ENCODE measurements at regions not wholly inside any gene's neighbourhood (a gene's known extent, or its start where the extent isn't known, plus 50 kb on each side); places are given as distances from the start of the nearest gene placed in this dataset.

- no peak for DNase-seq (ENCODE audit: low read depth in 3 of 3, low spot score in 1 of 3)
Observed at GRCh38 chr19:30293051-30293785, 79.0 kb upstream of the ZNF536 start.

- DNase-seq (ENCODE audit: low read depth in 3 of 3, low spot score in 1 of 3) = no peak
Observed at GRCh38 chr19:30297969-30298368, 74.2 kb upstream of the ZNF536 start.

DNA sequence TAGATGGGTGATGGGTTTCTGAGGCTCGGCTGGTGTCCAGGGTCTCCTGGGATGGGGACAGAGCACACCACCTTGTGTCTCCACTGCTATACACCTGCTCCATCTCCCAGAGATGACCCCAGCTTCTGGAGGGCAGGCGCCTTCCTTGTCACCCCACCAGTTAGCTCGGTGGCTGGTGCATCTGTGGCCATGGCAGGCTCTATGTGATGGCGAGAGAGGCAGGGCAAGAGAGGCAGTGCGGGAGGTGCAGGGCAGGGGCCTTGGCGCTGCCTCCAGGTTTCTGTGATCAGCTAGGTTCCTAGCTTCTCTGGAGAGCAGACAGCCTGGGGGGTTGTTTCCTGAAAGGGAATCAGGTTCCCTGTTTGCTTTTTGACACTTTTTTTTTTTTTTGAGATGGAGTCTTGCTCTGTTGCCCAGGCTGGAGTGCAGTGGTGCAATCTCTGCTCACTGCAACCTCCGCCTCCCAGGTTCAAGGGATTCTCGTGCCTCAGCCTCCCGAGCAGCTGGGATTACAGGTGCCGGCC, 69.0 kb upstream of the ZNF536 start:
- no peak for DNase-seq (ENCODE audit: low read depth in 3 of 3, low spot score in 1 of 3)

DNA sequence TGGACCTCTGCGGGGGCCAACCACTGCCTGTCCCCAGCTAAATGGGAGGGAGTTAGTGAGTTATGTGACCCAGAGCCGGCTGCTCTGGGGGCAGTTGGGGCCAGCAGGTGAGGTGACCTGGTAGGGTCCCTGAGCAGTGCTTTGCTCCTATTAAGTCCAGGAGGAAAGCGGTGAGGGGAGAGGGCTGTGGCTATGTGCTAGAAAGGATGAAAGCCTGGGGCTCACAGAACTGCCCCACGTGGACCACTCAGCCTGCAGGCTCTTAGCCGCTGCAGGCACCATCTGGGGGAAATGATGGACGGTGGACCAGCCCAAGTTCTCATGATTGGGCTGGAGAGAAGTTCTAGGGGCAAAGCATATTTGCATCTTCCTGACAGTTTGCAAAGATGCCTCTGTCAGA, 67.6 kb upstream of the ZNF536 start:
- DNase-seq (ENCODE audit: low read depth in 3 of 3, low spot score in 1 of 3) = no peak

DNA sequence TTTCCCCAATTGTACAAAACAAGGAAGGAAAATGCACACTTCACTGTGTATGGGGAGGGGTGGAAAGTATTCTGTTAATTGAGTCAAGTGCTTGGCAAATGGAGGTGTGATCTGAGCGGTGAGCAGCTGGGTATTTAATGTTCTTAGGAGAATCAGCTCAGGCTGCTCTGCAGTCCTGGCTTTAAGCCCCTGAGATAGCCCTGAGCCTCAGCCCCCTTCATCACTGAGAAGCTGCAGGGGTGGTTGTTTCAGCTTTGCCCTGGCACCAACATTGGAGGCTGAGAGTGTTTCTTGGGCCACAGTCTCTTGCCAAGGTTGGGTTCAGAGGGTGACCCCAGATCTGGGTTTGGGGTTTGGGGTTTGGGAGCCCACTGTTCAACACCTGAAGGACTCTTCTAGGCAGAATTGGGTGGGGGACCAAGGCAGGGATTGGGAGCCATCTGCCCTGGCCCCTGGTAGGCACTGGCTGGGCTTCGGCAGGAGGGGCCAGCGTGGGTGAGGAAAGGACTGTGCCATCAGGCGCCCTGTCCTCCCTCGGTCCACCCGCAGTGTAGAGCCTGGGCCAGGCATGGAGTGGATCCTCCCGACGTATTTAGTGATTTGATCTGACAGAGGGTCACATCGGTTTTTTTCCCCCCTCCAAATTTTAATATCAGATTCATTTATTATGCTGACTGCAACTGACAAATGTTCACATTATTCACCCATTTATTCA, 66.7 kb upstream of the ZNF536 start:
- no peak for DNase-seq (ENCODE audit: low read depth in 3 of 3, low spot score in 1 of 3)

- DNase-seq (ENCODE audit: low read depth in 3 of 3, low spot score in 1 of 3) = no peak
Observed at GRCh38 chr19:30307191-30307974, 64.8 kb upstream of the ZNF536 start.

GRCh38 chr19:30309176-30309575, 63.0 kb upstream of the ZNF536 start:
- no peak for DNase-seq (ENCODE audit: low read depth in 3 of 3, low spot score in 1 of 3)

GRCh38 chr19:30309905-30310601, 62.1 kb upstream of the ZNF536 start:
- no peak for DNase-seq (ENCODE audit: low read depth in 3 of 3, low spot score in 1 of 3)

GRCh38 chr19:30310602-30311263, 61.5 kb upstream of the ZNF536 start:
- no peak for DNase-seq (ENCODE audit: low read depth in 3 of 3, low spot score in 1 of 3)

DNA sequence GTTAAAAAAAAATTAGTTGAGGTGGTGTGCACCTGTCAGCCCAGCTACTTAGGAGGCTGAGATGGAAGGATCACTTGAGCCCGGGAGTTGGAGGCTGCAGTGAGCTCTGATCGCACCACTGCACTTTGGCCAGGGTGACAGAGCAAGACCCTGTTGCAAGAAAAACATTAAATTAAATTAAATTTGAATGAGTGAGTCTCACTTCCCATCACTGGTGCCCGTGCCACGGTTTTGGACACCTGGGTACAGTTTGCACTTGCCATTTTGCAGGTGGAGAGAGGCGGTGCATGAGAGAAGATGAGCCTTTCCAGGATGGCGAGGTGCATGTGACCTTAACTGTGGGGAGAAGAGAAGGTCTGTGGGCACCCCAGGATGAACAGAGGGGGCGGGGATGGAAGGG, 60.3 kb upstream of the ZNF536 start:
- no peak for DNase-seq (ENCODE audit: low read depth in 3 of 3, low spot score in 1 of 3)

- DNase-seq (ENCODE audit: low read depth in 3 of 3, low spot score in 1 of 3) = no peak
Observed at GRCh38 chr19:30312582-30313352, 59.4 kb upstream of the ZNF536 start.

DNA sequence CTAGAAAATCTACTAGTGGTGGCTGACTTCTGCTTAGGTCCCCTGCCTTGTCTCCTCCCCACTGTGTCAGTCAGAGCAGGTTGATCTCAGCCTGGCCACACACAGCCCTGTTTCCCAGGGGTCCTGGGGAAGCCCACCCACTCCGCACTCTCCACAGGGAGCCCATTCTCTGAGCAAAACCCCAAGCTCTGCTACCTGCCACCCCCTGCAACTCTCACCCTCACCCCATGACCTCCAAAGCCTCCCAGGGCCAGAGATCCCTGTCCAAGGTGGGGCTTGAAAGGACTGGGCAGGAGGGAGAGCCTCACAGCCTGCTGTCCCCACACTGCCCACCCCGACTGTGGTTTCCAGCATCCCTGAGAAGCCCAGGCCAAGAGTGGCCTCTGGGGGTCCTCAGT, 58.8 kb upstream of the ZNF536 start:
- no peak for DNase-seq (ENCODE audit: low read depth in 3 of 3, low spot score in 1 of 3)

DNA sequence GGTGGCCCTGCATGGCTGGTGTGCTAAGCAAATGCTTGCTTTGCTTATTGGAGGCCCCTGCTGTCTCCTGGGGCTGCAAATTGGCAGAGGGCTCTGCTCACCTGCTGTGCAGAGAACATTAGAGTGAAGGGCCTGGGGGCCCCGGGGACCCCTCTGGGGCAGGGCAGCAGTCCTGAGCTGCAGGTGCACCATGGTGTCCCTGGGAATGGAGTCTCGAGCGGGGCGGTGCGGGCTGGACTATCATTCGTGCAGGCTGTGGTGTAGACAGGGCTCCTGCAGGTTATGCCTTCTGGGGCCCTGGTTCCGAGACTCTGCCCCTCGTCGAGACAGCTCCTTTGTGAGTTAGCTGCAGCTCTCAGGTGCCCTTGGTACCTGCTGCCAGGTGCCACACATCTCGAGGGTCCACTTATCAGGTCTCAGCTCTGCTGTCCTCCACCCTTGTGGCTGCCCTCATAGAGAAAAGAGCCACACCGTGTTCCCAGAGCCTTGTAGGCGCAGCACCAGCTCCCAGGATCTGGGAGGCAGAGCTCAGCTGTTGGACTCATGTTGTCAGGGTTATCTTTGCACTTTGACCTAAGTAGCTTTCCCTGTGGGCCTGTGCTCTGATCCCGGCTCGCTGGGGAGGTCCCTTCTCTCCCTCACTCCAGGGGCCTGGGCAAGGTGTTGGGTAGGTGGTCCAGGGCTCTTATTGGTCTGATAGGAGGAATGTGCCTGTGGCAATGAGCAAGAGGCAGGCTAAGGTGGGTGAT, 58.0 kb upstream of the ZNF536 start:
- DNase-seq (ENCODE audit: low read depth in 3 of 3, low spot score in 1 of 3) = no peak

DNA sequence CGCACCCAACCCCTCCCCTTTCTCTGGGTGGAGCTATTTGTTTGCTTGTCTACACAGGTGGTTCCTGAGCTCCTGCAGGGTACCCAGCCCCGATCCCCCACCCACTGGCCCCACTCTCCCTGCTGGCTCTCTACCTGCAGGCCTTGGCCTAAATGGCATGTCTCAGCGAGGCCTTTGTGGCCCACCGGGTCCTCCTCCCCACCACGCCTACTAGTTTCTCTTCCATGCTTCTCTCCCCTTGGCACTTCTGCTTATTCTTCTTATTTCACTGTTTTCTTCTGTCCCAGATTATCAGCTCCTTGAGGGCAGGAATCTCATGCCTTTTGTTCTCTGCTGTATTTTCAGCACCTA, 57.4 kb upstream of the ZNF536 start:
- DNase-seq (ENCODE audit: low read depth in 3 of 3, low spot score in 1 of 3) = no peak

GRCh38 chr19:30315159-30315558, 57.0 kb upstream of the ZNF536 start:
- no peak for DNase-seq (ENCODE audit: low read depth in 3 of 3, low spot score in 1 of 3)

- DNase-seq (ENCODE audit: low read depth in 3 of 3, low spot score in 1 of 3) = no peak
Observed at GRCh38 chr19:30316000-30316491, 56.1 kb upstream of the ZNF536 start.

DNA sequence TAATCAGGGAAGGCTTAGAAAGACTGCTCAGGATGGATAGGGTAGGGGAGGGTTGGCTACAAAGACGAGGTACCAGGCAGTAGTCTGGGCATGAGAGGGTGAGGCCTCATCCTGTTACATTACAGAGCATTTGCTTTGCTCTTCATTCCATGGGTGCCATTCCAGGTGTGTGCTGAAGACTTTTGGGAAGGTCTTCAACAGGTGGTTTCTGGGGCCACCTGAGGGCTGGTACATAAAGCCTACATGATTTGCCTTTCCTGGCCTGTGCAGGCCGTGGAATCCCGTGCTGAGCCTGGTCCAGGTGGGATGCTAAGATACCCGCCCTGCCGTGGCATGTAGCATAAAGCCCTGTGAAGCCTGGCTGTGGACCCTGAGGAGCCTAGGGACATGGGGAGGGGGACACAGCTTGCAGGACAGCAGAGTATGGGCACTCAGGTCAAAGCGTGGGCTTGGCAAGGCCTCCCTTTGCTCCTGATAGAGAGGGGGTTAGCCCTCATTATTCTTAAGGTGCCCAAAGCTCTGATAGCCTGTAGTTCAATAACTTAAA, 55.6 kb upstream of the ZNF536 start:
- DNase-seq (ENCODE audit: low read depth in 3 of 3, low spot score in 1 of 3) = no peak

GRCh38 chr19:30317403-30317802, 54.8 kb upstream of the ZNF536 start:
- no peak for DNase-seq (ENCODE audit: low read depth in 3 of 3, low spot score in 1 of 3)

- DNase-seq (ENCODE audit: low read depth in 3 of 3, low spot score in 1 of 3) = no peak
Observed at GRCh38 chr19:30318261-30318660, 53.9 kb upstream of the ZNF536 start.

Data from stimulated activated CD4-positive, alpha-beta T cell treated with anti-CD3 and anti-CD28 coated beads, TNF-alpha, amount 100 ng/mL, for 1 hour (primary cell).